ENCODE measurements at regions not wholly inside any gene's neighbourhood (a gene's known extent, or its start where the extent isn't known, plus 50 kb on each side); places are given as distances from the start of the nearest gene placed in this dataset.

GRCh38 chr4:177097291-177097690 is 212.4 kb upstream of the NEIL3 start:
- no peak for DNase-seq (ENCODE audit: low read depth in 4 of 4, low spot score in 2 of 4)

- DNase-seq (ENCODE audit: low read depth in 4 of 4, low spot score in 2 of 4): no peak
Measured at GRCh38 chr4:177099211-177099610, 210.5 kb upstream of the NEIL3 start.

GRCh38 chr4:177100307-177100706 is 209.4 kb upstream of the NEIL3 start:
- DNase-seq (ENCODE audit: low read depth in 4 of 4, low spot score in 2 of 4): no peak

GRCh38 chr4:177103619-177104018 is 206.1 kb upstream of the NEIL3 start:
- DNase-seq (ENCODE audit: low read depth in 4 of 4, low spot score in 2 of 4): no peak

- DNase-seq (ENCODE audit: low read depth in 4 of 4, low spot score in 2 of 4): no peak
Measured at GRCh38 chr4:177105536-177105935, 204.1 kb upstream of the NEIL3 start.

GRCh38 chr4:177107288-177107921 is 202.3 kb upstream of the NEIL3 start:
- no peak for DNase-seq (ENCODE audit: low read depth in 4 of 4, low spot score in 2 of 4)

GRCh38 chr4:177108708-177109107 is 201.0 kb upstream of the NEIL3 start:
- no peak for DNase-seq (ENCODE audit: low read depth in 4 of 4, low spot score in 2 of 4)

- DNase-seq (ENCODE audit: low read depth in 4 of 4, low spot score in 2 of 4): no peak
Measured at GRCh38 chr4:177109769-177110168, 199.9 kb upstream of the NEIL3 start.

GRCh38 chr4:177116161-177116560 is 193.5 kb upstream of the NEIL3 start:
- no peak for DNase-seq (ENCODE audit: low read depth in 4 of 4, low spot score in 2 of 4)

GRCh38 chr4:177117256-177117655 is 192.4 kb upstream of the NEIL3 start:
- no peak for DNase-seq (ENCODE audit: low read depth in 4 of 4, low spot score in 2 of 4)

- DNase-seq (ENCODE audit: low read depth in 4 of 4, low spot score in 2 of 4): no peak
Measured at GRCh38 chr4:177118596-177118995, 191.1 kb upstream of the NEIL3 start.

GRCh38 chr4:177119021-177119471 is 190.6 kb upstream of the NEIL3 start:
- DNase-seq (ENCODE audit: low read depth in 4 of 4, low spot score in 2 of 4): no peak

GRCh38 chr4:177119691-177120090 is 190.0 kb upstream of the NEIL3 start:
- DNase-seq (ENCODE audit: low read depth in 4 of 4, low spot score in 2 of 4): no peak

GRCh38 chr4:177123811-177124210 is 185.9 kb upstream of the NEIL3 start:
- no peak for DNase-seq (ENCODE audit: low read depth in 4 of 4, low spot score in 2 of 4)

GRCh38 chr4:177124349-177125064 is 185.2 kb upstream of the NEIL3 start:
- no peak for DNase-seq (ENCODE audit: low read depth in 4 of 4, low spot score in 2 of 4)

GRCh38 chr4:177125656-177126055 is 184.0 kb upstream of the NEIL3 start:
- no peak for DNase-seq (ENCODE audit: low read depth in 4 of 4, low spot score in 2 of 4)

GRCh38 chr4:177127658-177128057 is 182.0 kb upstream of the NEIL3 start:
- no peak for DNase-seq (ENCODE audit: low read depth in 4 of 4, low spot score in 2 of 4)

- DNase-seq (ENCODE audit: low read depth in 4 of 4, low spot score in 2 of 4): no peak
Measured at GRCh38 chr4:177128306-177128705, 181.4 kb upstream of the NEIL3 start.

- DNase-seq (ENCODE audit: low read depth in 4 of 4, low spot score in 2 of 4): no peak
Measured at GRCh38 chr4:177131736-177132135, 177.9 kb upstream of the NEIL3 start.

- no peak for DNase-seq (ENCODE audit: low read depth in 4 of 4, low spot score in 2 of 4)
Measured at GRCh38 chr4:177147668-177148067, 162.0 kb upstream of the NEIL3 start.

- DNase-seq (ENCODE audit: low read depth in 4 of 4, low spot score in 2 of 4): no peak
Measured at GRCh38 chr4:177155454-177155853, 154.2 kb upstream of the NEIL3 start.

- no peak for DNase-seq (ENCODE audit: low read depth in 4 of 4, low spot score in 2 of 4)
Measured at GRCh38 chr4:177159600-177159999, 150.1 kb upstream of the NEIL3 start.

All from left renal cortex interstitium (tissue), 4 donors.